H9 (cell line): ENCODE measurements at regions not wholly inside any gene's neighbourhood (a gene's known extent, or its start where the extent isn't known, plus 50 kb on each side); places are given as distances from the start of the nearest gene placed in this dataset.

Experiments used
- DNase-seq: peaks from one replicate; pipeline ENCODE4 v3.0.0-alpha.2; 2017
- H2AFZ ChIP-seq: one replicate; pipeline ENCODE4 v1.6.1; 2013; ENCODE audit warnings: mild to moderate bottlenecking, low read length, control low read depth, moderate library complexity
- H2AK5ac ChIP-seq: 2 replicates; pipeline ENCODE4 v1.6.1; 2013; ENCODE audit warnings: low read length, control low read depth, mixed read lengths; ENCODE audit not compliant: insufficient read length
- H2BK120ac ChIP-seq: one replicate; pipeline ENCODE4 v1.6.1; 2013; ENCODE audit warnings: low read depth, mild to moderate bottlenecking, low read length, control low read depth, inconsistent platforms; ENCODE audit not compliant: poor library complexity, severe bottlenecking
- H2BK12ac ChIP-seq: 2 replicates; pipeline ENCODE4 v1.6.1; 2013; ENCODE audit warnings: low read length, control low read depth, mixed read lengths, low read depth; ENCODE audit not compliant: insufficient read length
- H2BK15ac ChIP-seq: 2 replicates; pipeline ENCODE4 v1.6.1; 2013; ENCODE audit warnings: low read depth, low read length, control low read depth
- H2BK20ac ChIP-seq: one replicate; pipeline ENCODE4 v1.6.1; 2013; ENCODE audit warnings: low read depth, mild to moderate bottlenecking, low read length, control low read depth, inconsistent platforms; ENCODE audit not compliant: poor library complexity, severe bottlenecking
- H2BK5ac ChIP-seq: 2 replicates; pipeline ENCODE4 v1.6.1; 2013; ENCODE audit warnings: low read length, control low read depth, mixed read lengths; ENCODE audit not compliant: insufficient read length
- H3K14ac ChIP-seq: 2 replicates; pipeline ENCODE4 v1.6.1; 2013; ENCODE audit warnings: low read length, control low read depth; ENCODE audit not compliant: insufficient read depth
- H3K18ac ChIP-seq: 2 replicates; pipeline ENCODE4 v1.6.1; 2013; ENCODE audit warnings: low read depth, mild to moderate bottlenecking, mixed read lengths, low read length, control low read depth; ENCODE audit not compliant: insufficient read length
- H3K23ac ChIP-seq: 2 replicates; pipeline ENCODE4 v1.6.1; 2013; ENCODE audit warnings: low read length, control low read depth, mixed read lengths, low read depth; ENCODE audit not compliant: insufficient read length
- H3K23me2 ChIP-seq: 2 replicates; pipeline ENCODE4 v1.6.1; 2013; ENCODE audit warnings: low read depth, mild to moderate bottlenecking, mixed read lengths, low read length, control low read depth; ENCODE audit not compliant: insufficient read length, poor library complexity, severe bottlenecking
- H3K27ac ChIP-seq: 2 replicates; pipeline ENCODE4 v1.5.1; 2013; ENCODE audit warnings: low read length, control low read depth, mixed read lengths, low read depth; ENCODE audit not compliant: insufficient read length
- H3K27me3 ChIP-seq: 2 replicates; pipeline ENCODE4 v1.6.1; 2013; ENCODE audit warnings: low read length, control low read depth, inconsistent platforms; ENCODE audit not compliant: insufficient read depth
- H3K4ac ChIP-seq: 2 replicates; pipeline ENCODE4 v1.6.1; 2013; ENCODE audit warnings: low read depth, mild to moderate bottlenecking, control low read depth, inconsistent platforms, low read length, moderate library complexity
- H3K4me1 ChIP-seq: 2 replicates; pipeline ENCODE4 v1.6.1; 2013; ENCODE audit warnings: low read length, control low read depth, inconsistent platforms; ENCODE audit not compliant: insufficient read depth
- H3K4me2 ChIP-seq: 2 replicates; pipeline ENCODE4 v1.6.1; 2013; ENCODE audit warnings: low read length, control low read depth, mixed read lengths; ENCODE audit not compliant: insufficient read length, insufficient read depth
- H3K56ac ChIP-seq: 2 replicates; pipeline ENCODE4 v1.6.1; 2013; ENCODE audit warnings: low read depth, mild to moderate bottlenecking, mixed read lengths, low read length, control low read depth; ENCODE audit not compliant: insufficient read length
- H3K79me1 ChIP-seq: 2 replicates; pipeline ENCODE4 v1.6.1; 2013; ENCODE audit warnings: low read depth, mild to moderate bottlenecking, moderate library complexity, low read length, control low read depth, inconsistent platforms; ENCODE audit not compliant: insufficient read depth, poor library complexity, severe bottlenecking
- H3K79me2 ChIP-seq: 2 replicates; pipeline ENCODE4 v1.6.1; 2013; ENCODE audit warnings: low read length, control low read depth, inconsistent platforms; ENCODE audit not compliant: insufficient read depth
- H3K9ac ChIP-seq: 2 replicates; pipeline ENCODE4 v1.6.1; 2013; ENCODE audit warnings: low read length, control low read depth, mixed read lengths; ENCODE audit not compliant: insufficient read length; ENCODE audit errors: extremely low read depth
- H3K9me3 ChIP-seq: one replicate; pipeline ENCODE4 v1.6.1; 2013; ENCODE audit warnings: low read depth, low read length, inconsistent platforms; ENCODE audit not compliant: control insufficient read depth
- H3T11ph ChIP-seq: one replicate; pipeline ENCODE4 v1.6.1; 2013; ENCODE audit warnings: mild to moderate bottlenecking, low read length, control low read depth, inconsistent platforms
- H4K20me1 ChIP-seq: one replicate; pipeline ENCODE4 v1.6.1; 2013; ENCODE audit not compliant: control insufficient read depth, insufficient read length, insufficient read depth
- H4K5ac ChIP-seq: 2 replicates; pipeline ENCODE4 v1.6.1; 2013; ENCODE audit warnings: low read depth, mild to moderate bottlenecking, mixed read lengths, low read length, control low read depth; ENCODE audit not compliant: insufficient read length
- H4K8ac ChIP-seq: replicated peaks from 2 replicates; pipeline ENCODE4 v1.6.1; 2013; ENCODE audit warnings: low read length, control low read depth, mixed read lengths, low read depth; ENCODE audit not compliant: insufficient read length
- H4K91ac ChIP-seq: 2 replicates; pipeline ENCODE4 v1.6.1; 2013; ENCODE audit warnings: low read depth, mild to moderate bottlenecking, moderate library complexity, mixed read lengths, low read length, control low read depth; ENCODE audit not compliant: insufficient read length
- H3K27ac Mint-ChIP-seq, 3 experiments: 2 replicates in 2 of 3; 3 replicates in 1 of 3; pipeline ENCODE4 v1.8.0; 2020 to 2021; ENCODE audit warnings: mixed read lengths in 3 of 3, mild to moderate bottlenecking in 1 of 3, moderate library complexity in 1 of 3
- H3K27me3 Mint-ChIP-seq: 2 replicates; pipeline ENCODE4 v1.8.0; 2021; ENCODE audit warnings: low read depth, mild to moderate bottlenecking, moderate library complexity, mixed read lengths
- H3K36me3 Mint-ChIP-seq, 3 experiments: 2 replicates in 2 of 3; 3 replicates in 1 of 3; pipeline ENCODE4 v1.8.0; 2020 to 2021; ENCODE audit warnings: low read depth in 3 of 3, mixed read lengths in 3 of 3; ENCODE audit not compliant: insufficient read depth in 1 of 3
- H3K4me1 Mint-ChIP-seq, 2 experiments: 2 replicates each; pipeline ENCODE4 v1.8.0; 2020; ENCODE audit warnings: mixed read lengths in 2 of 2
- H3K4me3 Mint-ChIP-seq, 2 experiments: 2 replicates in 1 of 2; 3 replicates in 1 of 2; pipeline ENCODE4 v1.8.0; 2020 to 2021; ENCODE audit warnings: mild to moderate bottlenecking in 2 of 2, mixed read lengths in 2 of 2, moderate library complexity in 1 of 2
- H3K9me3 Mint-ChIP-seq, 2 experiments: 2 replicates in 1 of 2; 3 replicates in 1 of 2; pipeline ENCODE4 v1.8.0; 2020; ENCODE audit warnings: mild to moderate bottlenecking in 2 of 2, mixed read lengths in 2 of 2, moderate library complexity in 1 of 2
- WGBS: extraction: QIAGEN DNeasy Blood & Tissue Kit; methylation state at CpG from one replicate; pipeline ENCODE4 v1.1.7; 2013; ENCODE audit warnings: missing lambda C conversion rate, low lambda C conversion rate, mixed read lengths; ENCODE audit not compliant: insufficient read length; ENCODE audit errors: extremely low coverage; 5-methylcytosine and 5-hydroxymethylcytosine counted together
- TF ChIP-seq, protein P1 (sequence below): fragments of 200-600 bp; sonication (generic); conservative IDR thresholded peaks from 3 replicates; pipeline ENCODE4 v1.8.0; 2021; ENCODE audit warnings: antibody characterized with exemption, mild to moderate bottlenecking

DNA sequence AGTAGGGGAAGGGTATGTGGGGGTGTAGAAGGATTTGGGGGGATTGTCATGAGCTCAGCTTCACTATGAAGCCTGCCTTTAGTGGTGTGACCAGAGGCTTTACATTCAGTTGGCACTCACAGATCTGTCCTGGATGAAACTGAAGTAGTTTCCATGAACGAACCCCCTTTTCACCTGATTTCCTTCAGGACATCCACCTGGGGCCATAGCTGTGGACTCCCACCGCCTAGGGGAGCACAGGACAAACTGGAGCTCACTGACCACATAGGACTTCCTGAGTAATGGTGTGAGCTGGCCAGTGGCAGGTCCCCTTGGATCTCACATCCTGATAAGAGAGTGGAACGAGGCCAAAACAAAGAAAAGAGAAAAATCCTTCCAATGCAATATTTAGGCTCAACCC lies 54.1 kb downstream of the MRPL57 start:
- Mint-ChIP-seq H3K27me3 (no peaks in the 10 kb centered on the region), H3K9me3 (no peaks in the 10 kb centered on the region), H3K27ac (no peak overlapping the region), H3K36me3 (peaks cover 0 to 2% (median 0%) of the 10 kb centered on the region in 3 experiments; a peak in 1 of 7 replicates), H3K4me3 (no peak overlapping the region), H3K4me1 (peaks cover 0 to 10% of the 10 kb centered on the region in 2 experiments; a peak in 2 of 4 replicates)
- no peak overlapping the region for H3K23ac ChIP-seq
- H2BK15ac ChIP-seq: no peak overlapping the region
- no peak overlapping the region for H3K14ac ChIP-seq
- H3K4ac ChIP-seq: no peak overlapping the region
- no peaks in the 10 kb centered on the region for H3K9me3 ChIP-seq
- no peak overlapping the region for H3K4me2 ChIP-seq
- no peak overlapping the region for H3T11ph ChIP-seq
- no peak overlapping the region for H4K91ac ChIP-seq
- H2BK12ac ChIP-seq: no peak overlapping the region
- H3K79me2 ChIP-seq: no peaks in the 10 kb centered on the region
- no peak overlapping the region for H4K8ac ChIP-seq
- H3K23me2 ChIP-seq: no peaks in the 10 kb centered on the region
- H2BK5ac ChIP-seq: no peak overlapping the region
- H3K9ac ChIP-seq: no peak overlapping the region
- no peak overlapping the region for H4K5ac ChIP-seq
- H4K20me1 ChIP-seq: no peaks in the 10 kb centered on the region
- no peak overlapping the region for H3K18ac ChIP-seq
- WGBS: no CpG with 5 or more reads among the region's 3 CpGs
- H2AFZ ChIP-seq: no peak overlapping the region
- no peak overlapping the region for H3K27ac ChIP-seq
- H3K27me3 ChIP-seq: no peaks in the 10 kb centered on the region
- DNase-seq: no peak
- no peak overlapping the region for H2BK20ac ChIP-seq
- H2AK5ac ChIP-seq: no peak overlapping the region
- H3K56ac ChIP-seq: no peak overlapping the region
- H2BK120ac ChIP-seq: no peak overlapping the region
- H3K79me1 ChIP-seq: no peaks in the 10 kb centered on the region
- TF ChIP-seq, protein P1, sequence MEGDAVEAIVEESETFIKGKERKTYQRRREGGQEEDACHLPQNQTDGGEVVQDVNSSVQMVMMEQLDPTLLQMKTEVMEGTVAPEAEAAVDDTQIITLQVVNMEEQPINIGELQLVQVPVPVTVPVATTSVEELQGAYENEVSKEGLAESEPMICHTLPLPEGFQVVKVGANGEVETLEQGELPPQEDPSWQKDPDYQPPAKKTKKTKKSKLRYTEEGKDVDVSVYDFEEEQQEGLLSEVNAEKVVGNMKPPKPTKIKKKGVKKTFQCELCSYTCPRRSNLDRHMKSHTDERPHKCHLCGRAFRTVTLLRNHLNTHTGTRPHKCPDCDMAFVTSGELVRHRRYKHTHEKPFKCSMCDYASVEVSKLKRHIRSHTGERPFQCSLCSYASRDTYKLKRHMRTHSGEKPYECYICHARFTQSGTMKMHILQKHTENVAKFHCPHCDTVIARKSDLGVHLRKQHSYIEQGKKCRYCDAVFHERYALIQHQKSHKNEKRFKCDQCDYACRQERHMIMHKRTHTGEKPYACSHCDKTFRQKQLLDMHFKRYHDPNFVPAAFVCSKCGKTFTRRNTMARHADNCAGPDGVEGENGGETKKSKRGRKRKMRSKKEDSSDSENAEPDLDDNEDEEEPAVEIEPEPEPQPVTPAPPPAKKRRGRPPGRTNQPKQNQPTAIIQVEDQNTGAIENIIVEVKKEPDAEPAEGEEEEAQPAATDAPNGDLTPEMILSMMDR: no peak
- no peaks in the 10 kb centered on the region for H3K4me1 ChIP-seq
